GM23248 (cell line): ENCODE measurements at regions not wholly inside any gene's neighbourhood (a gene's known extent, or its start where the extent isn't known, plus 50 kb on each side); places are given as distances from the start of the nearest gene placed in this dataset.

Experiments
- EZH2 ChIP-seq: fragments of 200-600 bp; sonication (generic); IDR thresholded peaks from 2 replicates; pipeline ENCODE4 v1.6.1; 2018; ENCODE audit warnings: antibody characterized with exemption, mild to moderate bottlenecking; ENCODE audit not compliant: insufficient read depth, poor library complexity, severe bottlenecking
- EZH2phosphoT487 ChIP-seq: fragments of 200-600 bp; sonication (generic); IDR thresholded peaks from 2 replicates; pipeline ENCODE4 v1.6.1; 2018; ENCODE audit warnings: antibody characterized with exemption, moderate library complexity, mild to moderate bottlenecking, low read depth; ENCODE audit not compliant: insufficient read depth

GRCh38 chr2:23256643-23257042 lies 128.3 kb upstream of the KLHL29 start:
- TF ChIP-seq EZH2 (no peak), EZH2phosphoT487 (no peak)
